ENCODE measurements at regions not wholly inside any gene's neighbourhood (a gene's known extent, or its start where the extent isn't known, plus 50 kb on each side); places are given as distances from the start of the nearest gene placed in this dataset.
"Not testable (repeated sequence)": the region's sequence is repeated elsewhere in the genome, so short reads cannot be mapped to it uniquely, and the experiment has no call there.

GRCh38 chr18:26624443-26624842 lies 76.1 kb upstream of the KCTD1 start:
- ChIA-PET CTCF (no interaction called here), POLR2A (no interaction called here)
- TF ChIP-seq, protein P1, sequence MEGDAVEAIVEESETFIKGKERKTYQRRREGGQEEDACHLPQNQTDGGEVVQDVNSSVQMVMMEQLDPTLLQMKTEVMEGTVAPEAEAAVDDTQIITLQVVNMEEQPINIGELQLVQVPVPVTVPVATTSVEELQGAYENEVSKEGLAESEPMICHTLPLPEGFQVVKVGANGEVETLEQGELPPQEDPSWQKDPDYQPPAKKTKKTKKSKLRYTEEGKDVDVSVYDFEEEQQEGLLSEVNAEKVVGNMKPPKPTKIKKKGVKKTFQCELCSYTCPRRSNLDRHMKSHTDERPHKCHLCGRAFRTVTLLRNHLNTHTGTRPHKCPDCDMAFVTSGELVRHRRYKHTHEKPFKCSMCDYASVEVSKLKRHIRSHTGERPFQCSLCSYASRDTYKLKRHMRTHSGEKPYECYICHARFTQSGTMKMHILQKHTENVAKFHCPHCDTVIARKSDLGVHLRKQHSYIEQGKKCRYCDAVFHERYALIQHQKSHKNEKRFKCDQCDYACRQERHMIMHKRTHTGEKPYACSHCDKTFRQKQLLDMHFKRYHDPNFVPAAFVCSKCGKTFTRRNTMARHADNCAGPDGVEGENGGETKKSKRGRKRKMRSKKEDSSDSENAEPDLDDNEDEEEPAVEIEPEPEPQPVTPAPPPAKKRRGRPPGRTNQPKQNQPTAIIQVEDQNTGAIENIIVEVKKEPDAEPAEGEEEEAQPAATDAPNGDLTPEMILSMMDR (IDR thresholded peaks at IDR 0.05; ENCODE audit: insufficient read depth, low read depth, low read length) = no peak
- Histone ChIP-seq H3K4me3 (ENCODE audit: low read depth, low read length) (no peak overlapping the region), H3K27me3 (ENCODE audit: control insufficient read depth, insufficient read depth, low read length) (no peaks in the 10 kb centered on the region; the same call in 1 of the 2 replicates), H3K36me3 (ENCODE audit: control insufficient read depth, insufficient read depth, low read length) (no peaks in the 10 kb centered on the region)
- DNase-seq (ENCODE audit: low read depth) = no peak

DNA sequence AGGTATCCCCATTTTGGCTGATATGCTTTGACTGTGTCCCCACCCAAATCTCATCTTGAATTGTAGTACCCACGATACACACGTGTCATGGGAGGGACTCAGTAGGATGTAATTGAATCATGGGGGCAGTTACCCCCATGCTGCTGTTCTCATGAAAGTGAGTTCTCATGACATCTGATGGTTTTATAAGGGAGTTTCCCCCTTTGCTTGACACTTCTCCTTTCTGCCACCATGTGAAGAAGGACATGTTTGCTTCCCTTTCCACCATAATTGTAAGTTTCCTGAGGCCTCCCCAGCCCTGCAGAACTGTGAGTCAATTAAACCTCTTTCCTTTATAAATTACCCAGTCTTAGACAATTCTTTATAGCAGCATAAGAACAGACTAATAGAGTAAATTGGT lies 75.0 kb upstream of the KCTD1 start:
- H3K27me3 ChIP-seq (ENCODE audit: control insufficient read depth, insufficient read depth, low read length); H3K4me3 ChIP-seq (ENCODE audit: low read depth, low read length); POLR2A ChIA-PET; H3K36me3 ChIP-seq (ENCODE audit: control insufficient read depth, insufficient read depth, low read length); CTCF ChIA-PET; DNase-seq (ENCODE audit: low read depth): not testable (repeated sequence)

GRCh38 chr18:26621161-26622026 lies 73.0 kb upstream of the KCTD1 start:
- ChIA-PET CTCF (interaction anchor here (0.7 to 1.6 kb wide), 3 partner anchors 9 to 18 kb away, joined by 3 to 4 read pairs (median 3); no protein-coding TSS in a partner anchor), POLR2A (no interaction called here)
- no peaks in the 10 kb centered on the region for H3K36me3 ChIP-seq (ENCODE audit: control insufficient read depth, insufficient read depth, low read length)
- H3K4me3 ChIP-seq (ENCODE audit: low read depth, low read length) = no peak overlapping the region
- DNase-seq (ENCODE audit: low read depth) = no peak
- TF ChIP-seq, protein P1 (IDR thresholded peaks at IDR 0.05; ENCODE audit: insufficient read depth, low read depth, low read length) = peak; percentile 45
- no peaks in the 10 kb centered on the region; the same call in 1 of the 2 replicates for H3K27me3 ChIP-seq (ENCODE audit: control insufficient read depth, insufficient read depth, low read length)

- TF ChIP-seq, protein P1 (IDR thresholded peaks at IDR 0.05; ENCODE audit: insufficient read depth, low read depth, low read length) = no peak
- no peaks in the 10 kb centered on the region for H3K36me3 ChIP-seq (ENCODE audit: control insufficient read depth, insufficient read depth, low read length)
- CTCF ChIA-PET = interaction anchor here (1.5 kb wide), 2 partner anchors 8 to 236 kb away, joined by 4 to 5 read pairs; no protein-coding TSS in a partner anchor
- H3K27me3 ChIP-seq (ENCODE audit: control insufficient read depth, insufficient read depth, low read length) = no peaks in the 10 kb centered on the region; the same call in 1 of the 2 replicates
- no peak overlapping the region for H3K4me3 ChIP-seq (ENCODE audit: low read depth, low read length)
- POLR2A ChIA-PET = no interaction called here
- no peak for DNase-seq (ENCODE audit: low read depth)
Measured at GRCh38 chr18:26619350-26619749, 71.0 kb upstream of the KCTD1 start.

- H3K27me3 ChIP-seq (ENCODE audit: control insufficient read depth, insufficient read depth, low read length) = no peaks in the 10 kb centered on the region; the same call in 1 of the 2 replicates
- no peak for DNase-seq (ENCODE audit: low read depth)
- POLR2A ChIA-PET = no interaction called here
- H3K4me3 ChIP-seq (ENCODE audit: low read depth, low read length) = no peak overlapping the region
- TF ChIP-seq, protein P1 (IDR thresholded peaks at IDR 0.05; ENCODE audit: insufficient read depth, low read depth, low read length) = no peak
- H3K36me3 ChIP-seq (ENCODE audit: control insufficient read depth, insufficient read depth, low read length) = no peaks in the 10 kb centered on the region
- CTCF ChIA-PET = interaction anchor here (1.5 to 1.9 kb wide), 2 partner anchors 12 to 234 kb away, joined by 4 to 5 read pairs; no protein-coding TSS in a partner anchor
Measured at GRCh38 chr18:26618135-26618534, 69.8 kb upstream of the KCTD1 start.
